Mesendoderm (in vitro differentiated cells): ENCODE measurements at regions not wholly inside any gene's neighbourhood (a gene's known extent, or its start where the extent isn't known, plus 50 kb on each side); places are given as distances from the start of the nearest gene placed in this dataset.
A peak's percentile ranks its signal among the peaks of the same experiment; 100 is the strongest.
"Not testable (repeated sequence)": the region's sequence is repeated elsewhere in the genome, so short reads cannot be mapped to it uniquely, and the experiment has no call there.

Source experiments
- DNase-seq: peaks from one replicate; pipeline ENCODE4 v3.0.0; 2013
- H2AK5ac ChIP-seq: 2 replicates; pipeline ENCODE4 v1.6.1; 2013; ENCODE audit warnings: low read length, inconsistent platforms
- H2BK120ac ChIP-seq: 2 replicates; pipeline ENCODE4 v1.6.1; 2013; ENCODE audit warnings: low read depth, mild to moderate bottlenecking, low read length, moderate library complexity, mixed read lengths
- H2BK15ac ChIP-seq: replicated peaks from 2 replicates; pipeline ENCODE4 v1.6.1; 2013; ENCODE audit warnings: low read depth, mild to moderate bottlenecking, moderate library complexity
- H2BK5ac ChIP-seq: 2 replicates; pipeline ENCODE4 v1.6.1; 2013; ENCODE audit warnings: low read length, inconsistent platforms
- H3K18ac ChIP-seq: 2 replicates; pipeline ENCODE4 v1.6.1; 2013; ENCODE audit warnings: mild to moderate bottlenecking, low read length, mixed read lengths
- H3K23ac ChIP-seq: one replicate; pipeline ENCODE4 v1.6.1; 2013; ENCODE audit warnings: low read length
- H3K27ac ChIP-seq: 2 replicates; pipeline ENCODE4 v1.5.1; 2013; ENCODE audit warnings: low read depth, mild to moderate bottlenecking, inconsistent platforms, low read length, moderate library complexity
- H3K27me3 ChIP-seq: 2 replicates; pipeline ENCODE4 v1.6.1; 2013; ENCODE audit warnings: low read length, control low read depth, mild to moderate bottlenecking, inconsistent platforms; ENCODE audit not compliant: insufficient read depth, poor library complexity
- H3K36me3 ChIP-seq: 2 replicates; pipeline ENCODE4 v1.6.1; 2013; ENCODE audit warnings: low read length, inconsistent platforms; ENCODE audit not compliant: control insufficient read depth, insufficient read depth
- H3K4ac ChIP-seq: one replicate; pipeline ENCODE4 v1.6.1; 2013; ENCODE audit warnings: low read depth, mild to moderate bottlenecking, low read length, moderate library complexity
- H3K4me1 ChIP-seq: 2 replicates; pipeline ENCODE4 v1.6.1; 2013; ENCODE audit warnings: low read depth, low read length, inconsistent platforms; ENCODE audit not compliant: control insufficient read depth
- H3K4me2 ChIP-seq: 2 replicates; pipeline ENCODE4 v1.6.1; 2013; ENCODE audit warnings: low read length
- H3K4me3 ChIP-seq: 2 replicates; pipeline ENCODE4 v1.5.1; 2013; ENCODE audit warnings: mild to moderate bottlenecking, low read length
- H3K56ac ChIP-seq: one replicate; pipeline ENCODE4 v1.6.1; 2013; ENCODE audit warnings: low read length
- H3K79me1 ChIP-seq: 2 replicates; pipeline ENCODE4 v1.6.1; 2013; ENCODE audit warnings: low read length, inconsistent platforms
- H3K79me2 ChIP-seq: 2 replicates; pipeline ENCODE4 v1.6.1; 2013; ENCODE audit warnings: mild to moderate bottlenecking, low read length; ENCODE audit not compliant: control insufficient read depth, insufficient read depth
- H3K9ac ChIP-seq: 2 replicates; pipeline ENCODE4 v1.6.1; 2013; ENCODE audit warnings: low read length, inconsistent platforms
- H4K5ac ChIP-seq: one replicate; pipeline ENCODE4 v1.6.1; 2013; ENCODE audit warnings: low read length
- H4K8ac ChIP-seq: one replicate; pipeline ENCODE4 v1.6.1; 2013; ENCODE audit warnings: low read depth, mild to moderate bottlenecking, control low read depth, low read length, moderate library complexity
- WGBS: extraction: QIAGEN DNeasy Blood & Tissue Kit; methylation state at CpG from one replicate; pipeline ENCODE4 v1.1.7; 2013; ENCODE audit warnings: low lambda C conversion rate, missing lambda C conversion rate; ENCODE audit not compliant: insufficient coverage; ENCODE audit errors: extremely low coverage; 5-methylcytosine and 5-hydroxymethylcytosine counted together

GRCh38 chr18:25470756-25471524 lies 119.0 kb upstream of the ZNF521 start:
- H3K4me2 ChIP-seq, H3K36me3 ChIP-seq, H3K4me3 ChIP-seq, H2BK5ac ChIP-seq, H3K79me2 ChIP-seq, H3K18ac ChIP-seq, H3K27ac ChIP-seq, H4K8ac ChIP-seq, H3K27me3 ChIP-seq, H4K5ac ChIP-seq, H3K56ac ChIP-seq, H3K4me1 ChIP-seq, H2BK120ac ChIP-seq, H3K23ac ChIP-seq, DNase-seq, H2BK15ac ChIP-seq, H3K79me1 ChIP-seq, H3K9ac ChIP-seq, H3K4ac ChIP-seq, H2AK5ac ChIP-seq: not testable (repeated sequence)
- no CpG with 5 or more reads among the region's 7 CpGs for WGBS

GRCh38 chr18:25470062-25470461 lies 118.1 kb upstream of the ZNF521 start:
- Histone ChIP-seq H3K18ac (no peak overlapping the region), H2BK120ac (no peak overlapping the region), H3K79me1 (no peaks in the 10 kb centered on the region), H3K56ac (no peak overlapping the region), H2BK15ac (no peak overlapping the region), H4K5ac (no peak overlapping the region), H3K4ac (no peak overlapping the region), H3K23ac (no peak overlapping the region), H3K79me2 (no peaks in the 10 kb centered on the region), H2BK5ac (no peak overlapping the region), H4K8ac (no peak overlapping the region), H3K4me2 (no peak overlapping the region), H3K36me3 (no peaks in the 10 kb centered on the region), H2AK5ac (no peak overlapping the region), H3K27ac (no peak overlapping the region), H3K27me3 (no peaks in the 10 kb centered on the region), H3K4me3 (no peak overlapping the region), H3K4me1 (no peaks in the 10 kb centered on the region), H3K9ac (no peak overlapping the region)
- DNase-seq: no peak
- WGBS: no CpG with 5 or more reads among the region's 7 CpGs

- Histone ChIP-seq H3K4ac (no peak overlapping the region), H4K5ac (no peak overlapping the region), H3K79me1 (no peaks in the 10 kb centered on the region), H3K4me3 (no peak overlapping the region), H2BK5ac (no peak overlapping the region), H2BK120ac (no peak overlapping the region), H2AK5ac (no peak overlapping the region), H3K23ac (no peak overlapping the region), H3K9ac (no peak overlapping the region), H3K18ac (no peak overlapping the region), H3K4me1 (no peaks in the 10 kb centered on the region), H3K56ac (no peak overlapping the region), H3K27me3 (no peaks in the 10 kb centered on the region), H3K27ac (no peak overlapping the region), H3K36me3 (no peaks in the 10 kb centered on the region), H3K4me2 (no peak overlapping the region), H2BK15ac (no peak overlapping the region), H4K8ac (no peak overlapping the region), H3K79me2 (no peaks in the 10 kb centered on the region)
- no CpG with 5 or more reads among the region's 2 CpGs for WGBS
- no peak for DNase-seq
Measured at GRCh38 chr18:25469489-25469888, 117.5 kb upstream of the ZNF521 start.

- Histone ChIP-seq H3K56ac (no peak overlapping the region), H3K79me2 (no peaks in the 10 kb centered on the region), H3K36me3 (no peaks in the 10 kb centered on the region), H3K27ac (no peak overlapping the region), H3K18ac (no peak overlapping the region), H4K5ac (no peak overlapping the region), H3K79me1 (no peaks in the 10 kb centered on the region), H2BK15ac (no peak overlapping the region), H3K4me3 (no peak overlapping the region), H3K4ac (no peak overlapping the region), H3K4me2 (no peak overlapping the region), H3K9ac (no peak overlapping the region), H2AK5ac (no peak overlapping the region), H2BK5ac (no peak overlapping the region), H4K8ac (no peak overlapping the region), H3K4me1 (no peaks in the 10 kb centered on the region), H3K27me3 (no peaks in the 10 kb centered on the region), H3K23ac (no peak overlapping the region), H2BK120ac (no peak overlapping the region)
- WGBS: no CpG with 5 or more reads among the region's 6 CpGs
- no peak for DNase-seq
Measured at GRCh38 chr18:25467226-25467987, 115.4 kb upstream of the ZNF521 start.

- H3K27ac ChIP-seq: peak overlapping the region; percentile 55
- no CpG with 5 or more reads among the region's 15 CpGs for WGBS
- H3K4me3 ChIP-seq: no peak overlapping the region
- no peak overlapping the region for H3K18ac ChIP-seq
- H3K56ac ChIP-seq: no peak overlapping the region
- no peak overlapping the region for H2AK5ac ChIP-seq
- no peak overlapping the region for H3K23ac ChIP-seq
- H2BK120ac ChIP-seq: no peak overlapping the region
- no peak overlapping the region for H3K4ac ChIP-seq
- H2BK5ac ChIP-seq: no peak overlapping the region
- DNase-seq: no peak
- no peak overlapping the region for H4K5ac ChIP-seq
- H3K36me3 ChIP-seq: no peaks in the 10 kb centered on the region
- H4K8ac ChIP-seq: no peak overlapping the region
- no peak overlapping the region for H2BK15ac ChIP-seq
- no peaks in the 10 kb centered on the region for H3K4me1 ChIP-seq
- no peaks in the 10 kb centered on the region for H3K27me3 ChIP-seq
- H3K79me1 ChIP-seq: no peaks in the 10 kb centered on the region
- no peaks in the 10 kb centered on the region for H3K79me2 ChIP-seq
- no peak overlapping the region for H3K9ac ChIP-seq
- H3K4me2 ChIP-seq: no peak overlapping the region
Measured at GRCh38 chr18:25465152-25465732, 113.3 kb upstream of the ZNF521 start.
